ENCODE measurements at regions not wholly inside any gene's neighbourhood (a gene's known extent, or its start where the extent isn't known, plus 50 kb on each side); places are given as distances from the start of the nearest gene placed in this dataset.
"Not testable (repeated sequence)": the region's sequence is repeated elsewhere in the genome, so short reads cannot be mapped to it uniquely, and the experiment has no call there.

DNA sequence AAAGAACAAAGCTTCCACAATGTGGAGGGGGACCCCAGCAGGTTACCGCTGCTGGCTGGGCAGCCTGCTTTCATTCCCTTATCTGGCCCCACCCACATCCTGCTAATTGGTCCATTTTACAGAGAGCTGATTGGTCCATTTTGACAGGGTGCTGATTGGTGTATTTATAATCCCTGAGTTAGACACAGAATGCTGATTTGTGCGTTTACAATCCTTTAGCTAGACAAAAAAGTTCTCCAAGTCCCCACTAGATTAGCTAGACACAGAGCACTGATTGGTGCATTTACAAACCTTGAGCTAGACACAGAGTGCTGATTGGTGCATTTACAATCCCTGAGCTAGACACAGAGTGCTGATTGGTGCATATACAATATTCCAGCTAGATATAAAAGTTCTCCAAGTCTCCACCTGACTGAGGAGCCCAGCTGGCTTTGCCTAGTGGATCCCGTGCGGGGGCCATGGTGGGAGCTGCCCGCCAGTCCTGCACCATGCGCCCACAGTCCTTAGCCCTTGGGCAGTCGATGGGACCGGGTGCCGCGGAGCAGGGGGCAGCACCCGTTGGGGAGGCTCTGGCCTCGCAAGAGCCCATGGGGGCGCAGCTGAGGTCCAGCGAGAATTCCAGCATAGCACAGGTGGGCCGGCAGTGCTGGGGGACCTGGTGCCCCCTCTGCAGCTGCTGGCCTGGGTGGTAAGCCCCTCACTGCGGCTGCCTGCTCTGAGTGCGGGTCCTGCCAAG lies 88.8 kb upstream of the MYLIP start:
- DNase-seq, result not testable (repeated sequence)

DNA sequence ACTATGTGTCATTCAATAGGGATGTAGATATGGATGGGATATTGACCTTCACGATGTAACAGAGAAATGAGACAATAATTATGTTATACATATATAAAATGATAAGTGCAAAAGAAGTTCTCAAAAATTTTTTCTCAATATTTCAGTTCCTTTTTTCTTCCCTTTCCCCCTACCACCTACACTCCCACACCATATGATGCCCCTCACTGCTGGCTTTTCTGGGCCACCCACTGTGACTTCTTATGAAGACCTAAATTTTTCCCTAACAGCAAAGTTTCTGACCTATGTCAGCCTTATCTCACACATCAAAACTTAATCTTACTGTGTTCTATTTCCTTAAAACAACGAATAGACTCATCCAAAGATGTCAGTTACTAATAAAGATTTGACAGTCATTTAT lies 89.9 kb upstream of the MYLIP start:
- DNase-seq, result no peak

- DNase-seq, result no peak
These were observed 93.3 kb upstream of the MYLIP start for GRCh38 chr6:16035488-16036080.

GRCh38 chr6:16033214-16033613 lies 95.7 kb upstream of the MYLIP start:
- no peak for DNase-seq

GRCh38 chr6:16031278-16031981 lies 97.5 kb upstream of the MYLIP start:
- DNase-seq, result no peak

DNA sequence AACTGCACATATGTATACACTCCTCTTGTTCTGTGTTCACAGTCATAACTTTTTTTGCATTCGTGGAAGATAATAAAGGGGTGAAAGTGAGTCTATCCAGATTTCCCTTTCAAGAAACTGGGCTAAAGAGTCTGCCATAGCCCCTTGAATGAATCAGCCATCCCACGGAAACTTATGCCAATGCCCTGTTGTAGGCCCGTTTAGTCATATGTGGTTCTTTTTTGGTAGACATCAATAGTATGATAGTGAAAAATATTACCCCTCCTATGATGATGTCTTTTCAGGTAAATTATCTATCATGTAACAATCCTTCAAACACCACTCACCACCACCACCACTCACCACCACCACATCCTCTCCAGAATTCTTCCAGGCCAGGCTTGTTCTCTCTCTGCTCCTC lies 99.9 kb upstream of the MYLIP start:
- no peak for DNase-seq

GRCh38 chr6:16020259-16020658 lies 108.6 kb upstream of the MYLIP start:
- DNase-seq, result no peak

DNA sequence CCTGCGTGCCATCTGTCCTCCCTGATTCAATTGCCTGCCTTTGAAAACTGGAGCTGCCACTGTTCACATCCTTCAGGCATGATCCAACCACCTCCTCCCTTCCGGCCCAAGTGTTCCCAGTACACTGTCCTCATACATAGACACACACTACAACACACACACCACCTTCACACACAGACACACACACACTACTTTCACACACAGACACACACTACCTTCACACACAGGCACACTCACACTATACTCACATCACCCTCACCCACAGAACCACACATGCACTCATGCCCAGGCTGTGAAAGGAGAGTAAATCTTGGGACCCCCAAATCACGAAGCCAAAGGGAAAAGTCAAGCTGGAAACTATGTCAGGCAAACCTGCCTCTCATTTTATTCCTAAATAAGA lies 109.4 kb upstream of the MYLIP start:
- no peak for DNase-seq

GRCh38 chr6:16018626-16019025 lies 110.3 kb upstream of the MYLIP start:
- no peak for DNase-seq

GRCh38 chr6:16014325-16014724 lies 114.6 kb upstream of the MYLIP start:
- DNase-seq, result not testable (repeated sequence)

GRCh38 chr6:16007146-16007545 lies 121.7 kb upstream of the MYLIP start:
- no peak for DNase-seq

DNA sequence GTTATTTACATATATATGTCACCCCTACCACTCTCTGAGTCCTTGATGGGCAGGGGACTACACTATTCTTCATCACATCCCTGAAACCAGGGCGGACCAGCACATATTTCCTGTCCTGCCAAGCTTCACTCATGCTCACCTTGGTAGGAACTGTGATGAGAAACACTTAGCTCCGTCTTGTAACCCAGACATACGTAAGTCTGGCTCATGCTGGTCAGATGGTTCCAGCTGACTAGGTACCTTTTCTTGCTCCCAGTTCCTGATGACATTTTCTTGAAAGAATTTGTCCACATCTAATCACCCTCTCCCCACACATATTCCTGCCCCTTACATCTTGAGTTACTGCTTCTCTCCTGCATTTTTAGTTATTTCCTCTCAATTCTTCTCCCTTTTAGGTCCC lies 122.2 kb upstream of the MYLIP start:
- no peak for DNase-seq

- no peak for DNase-seq
These were observed 123.8 kb upstream of the MYLIP start for GRCh38 chr6:16004934-16005679.

DNA sequence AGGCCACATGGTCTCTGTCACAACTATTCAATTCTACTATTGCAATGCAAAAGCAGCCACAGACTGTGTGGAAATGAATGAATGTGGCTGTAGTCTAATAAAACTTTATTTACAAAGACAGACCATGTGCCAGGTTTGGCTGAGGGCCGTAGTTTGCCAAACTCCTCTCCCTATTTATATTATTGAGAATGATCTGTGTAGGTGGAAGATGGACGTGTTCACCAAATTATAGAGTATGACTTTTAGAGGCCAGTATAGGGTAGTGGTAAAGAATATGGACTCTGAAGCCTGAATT lies 125.7 kb upstream of the MYLIP start:
- DNase-seq, result no peak

DNA sequence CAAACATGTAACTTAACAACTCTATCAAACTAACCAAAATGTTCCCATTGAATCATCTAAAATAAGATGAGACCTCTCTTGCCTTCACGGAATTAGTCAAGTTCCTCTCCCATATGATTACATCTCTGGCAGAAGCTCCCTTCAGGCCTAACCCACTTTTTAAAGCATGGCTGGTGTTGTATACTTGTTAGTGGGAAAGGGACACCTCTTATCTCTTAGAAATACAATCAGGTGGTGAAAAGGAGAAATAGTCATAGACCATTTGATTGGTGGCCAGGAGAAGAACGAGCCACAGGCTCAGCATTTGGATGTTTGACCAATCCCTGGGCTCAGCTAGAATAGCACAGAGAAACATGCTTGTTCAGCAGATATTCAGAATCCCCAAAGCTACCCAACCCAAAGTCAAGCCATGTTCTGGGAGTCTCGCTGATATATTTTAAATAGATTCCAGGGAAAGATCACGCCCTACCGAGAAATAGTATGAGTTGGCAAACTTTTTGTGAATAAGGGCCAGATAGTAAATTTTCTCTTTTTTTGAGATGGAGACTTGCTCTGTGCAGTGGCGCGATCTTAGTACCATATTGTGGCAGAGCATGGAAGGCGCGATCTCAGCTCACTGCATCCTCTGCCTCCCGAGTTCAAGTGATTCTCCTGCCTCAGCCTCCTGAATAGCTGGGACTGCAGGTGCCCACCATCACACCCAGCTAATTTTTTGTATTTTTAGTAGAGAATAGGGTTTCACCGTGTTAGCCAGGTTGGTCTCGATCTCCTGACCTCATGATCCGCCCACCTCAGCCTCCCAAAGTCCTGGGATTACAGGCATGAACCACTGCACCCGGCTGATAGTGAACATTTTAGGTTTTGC lies 126.3 kb upstream of the MYLIP start:
- DNase-seq, result no peak

GRCh38 chr6:16001158-16001557 lies 127.7 kb upstream of the MYLIP start:
- DNase-seq, result no peak

DNA sequence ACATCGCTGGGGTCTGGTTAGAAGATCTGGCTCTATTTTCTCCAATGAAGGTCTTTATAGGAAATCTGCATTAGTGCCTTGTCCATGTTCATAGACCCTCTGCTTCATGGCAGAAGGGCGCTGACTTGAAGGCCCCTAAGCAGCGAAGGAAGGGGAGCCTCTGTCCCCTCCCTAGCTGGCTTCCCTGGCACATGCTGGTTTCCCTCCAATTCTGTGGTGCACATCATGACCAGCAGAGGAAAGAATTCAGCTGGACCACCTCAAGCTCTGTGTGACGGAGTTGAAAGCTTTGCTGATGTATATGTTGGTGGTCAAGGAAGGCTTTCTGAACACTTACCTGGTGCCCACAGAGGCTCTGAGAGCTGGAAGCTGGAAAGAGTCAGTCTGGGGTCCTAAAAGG lies 129.7 kb upstream of the MYLIP start:
- DNase-seq, result no peak

- DNase-seq, result no peak
These were observed 131.1 kb upstream of the MYLIP start for GRCh38 chr6:15997586-15998388.

DNA sequence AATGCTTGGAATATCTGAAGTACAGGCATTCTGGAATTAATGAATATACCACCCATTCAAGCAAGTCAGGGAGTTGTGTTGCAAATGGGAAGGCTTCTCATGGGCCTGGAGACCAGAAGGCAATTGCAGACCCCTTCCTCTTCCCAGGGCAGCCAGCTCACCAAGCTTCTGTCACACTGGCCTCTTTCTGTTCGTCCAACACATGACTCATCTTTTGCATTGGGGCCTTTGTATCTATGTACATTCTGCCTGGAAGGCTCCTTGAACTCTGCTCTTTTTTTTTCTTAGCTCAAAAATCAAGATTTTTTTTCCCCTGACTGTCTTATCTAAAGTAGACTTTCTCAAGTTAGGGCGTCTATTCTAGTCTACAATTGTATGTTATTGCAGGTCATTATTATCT lies 132.9 kb upstream of the MYLIP start:
- no peak for DNase-seq

- DNase-seq, result no peak
These were observed 133.4 kb upstream of the MYLIP start for GRCh38 chr6:15995493-15995892.

DNA sequence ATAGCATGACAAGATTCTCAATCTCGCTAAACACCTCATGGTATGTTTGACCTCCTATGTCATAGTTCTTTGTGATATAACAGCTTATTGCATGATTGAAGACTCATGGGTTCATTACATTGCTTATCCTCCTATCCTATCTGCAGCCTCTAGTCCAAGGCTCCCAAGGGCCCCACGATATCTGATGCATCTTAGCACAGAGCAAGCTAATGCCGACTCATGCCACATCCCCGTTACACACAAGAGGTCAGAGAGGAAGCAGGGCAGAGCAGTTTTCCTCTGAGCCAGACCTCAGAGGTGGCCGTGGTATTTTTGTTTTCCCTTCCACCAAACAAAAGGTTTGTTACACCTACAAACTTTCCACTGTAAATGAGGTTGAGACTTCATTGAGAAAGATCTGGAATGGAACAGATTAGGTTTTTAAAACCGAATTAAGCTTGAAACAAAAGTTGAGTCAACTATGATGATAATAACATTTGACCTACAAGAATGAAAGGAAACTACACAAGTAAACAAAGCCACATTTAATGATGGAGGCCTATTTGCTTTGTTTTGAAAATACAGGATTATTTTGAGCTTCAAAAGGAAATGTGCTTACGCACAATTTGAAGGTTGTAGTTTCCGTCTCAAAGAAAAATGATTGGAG lies 133.9 kb upstream of the MYLIP start:
- DNase-seq, result no peak
